Karpas-422 (cell line): ENCODE measurements at regions not wholly inside any gene's neighbourhood (a gene's known extent, or its start where the extent isn't known, plus 50 kb on each side); places are given as distances from the start of the nearest gene placed in this dataset.

ENCODE experiments used
- DNase-seq: peaks from one replicate; pipeline ENCODE4 v3.0.0-alpha.2; 2015
- H2AFZ ChIP-seq: fragments of 200-600 bp; sonication (generic); 2 replicates; pipeline ENCODE4 v1.6.1; 2014; ENCODE audit warnings: antibody characterized with exemption, low read length, mixed read lengths
- H3K27ac ChIP-seq: fragments of 200-600 bp; sonication (generic); 2 replicates; pipeline ENCODE4 v1.5.1; 2014; ENCODE audit warnings: mild to moderate bottlenecking, low read length, moderate library complexity
- H3K27me3 ChIP-seq: fragments of 200-600 bp; sonication (generic); 2 replicates; pipeline ENCODE4 v1.6.1; 2014; ENCODE audit warnings: low read length, mixed read lengths
- H3K36me3 ChIP-seq: fragments of 200-600 bp; sonication (generic); 2 replicates; pipeline ENCODE4 v1.6.1; 2014; ENCODE audit warnings: low read length, mixed read lengths; ENCODE audit not compliant: insufficient read depth
- H3K4me1 ChIP-seq: fragments of 200-600 bp; sonication (generic); 2 replicates; pipeline ENCODE4 v1.6.1; 2014; ENCODE audit warnings: mild to moderate bottlenecking, low read length, mixed read lengths
- H3K4me2 ChIP-seq: fragments of 200-600 bp; sonication (generic); 2 replicates; pipeline ENCODE4 v1.6.1; 2014; ENCODE audit warnings: low read length, low read depth, mild to moderate bottlenecking; ENCODE audit not compliant: poor library complexity, severe bottlenecking
- H3K4me3 ChIP-seq: fragments of 200-600 bp; sonication (generic); 2 replicates; pipeline ENCODE4 v1.5.1; 2014; ENCODE audit warnings: mild to moderate bottlenecking, antibody characterized with exemption, low read length, mixed read lengths
- H3K79me2 ChIP-seq: fragments of 200-600 bp; sonication (generic); 2 replicates; pipeline ENCODE4 v1.6.1; 2014; ENCODE audit warnings: mild to moderate bottlenecking, low read length, mixed read lengths
- H3K9ac ChIP-seq: fragments of 200-600 bp; sonication (generic); 2 replicates; pipeline ENCODE4 v1.6.0; 2014; ENCODE audit warnings: low read length
- H3K9me2 ChIP-seq: fragments of 200-600 bp; sonication (generic), shearing (Covaris generic); replicated peaks from 2 replicates; pipeline ENCODE4 v1.6.0; 2014; ENCODE audit warnings: mild to moderate bottlenecking, low read length, moderate library complexity; ENCODE audit not compliant: insufficient read depth
- H3K9me3 ChIP-seq: fragments of 300-700, 200-600 bp; sonication (generic); 2 replicates; pipeline ENCODE4 v1.6.1; 2014; ENCODE audit warnings: low read length, mixed read lengths
- H4K20me1 ChIP-seq: fragments of 200-600 bp; sonication (generic); 2 replicates; pipeline ENCODE4 v1.6.1; 2014; ENCODE audit warnings: mild to moderate bottlenecking, antibody characterized with exemption, low read length, low read depth; ENCODE audit not compliant: insufficient read depth

DNA sequence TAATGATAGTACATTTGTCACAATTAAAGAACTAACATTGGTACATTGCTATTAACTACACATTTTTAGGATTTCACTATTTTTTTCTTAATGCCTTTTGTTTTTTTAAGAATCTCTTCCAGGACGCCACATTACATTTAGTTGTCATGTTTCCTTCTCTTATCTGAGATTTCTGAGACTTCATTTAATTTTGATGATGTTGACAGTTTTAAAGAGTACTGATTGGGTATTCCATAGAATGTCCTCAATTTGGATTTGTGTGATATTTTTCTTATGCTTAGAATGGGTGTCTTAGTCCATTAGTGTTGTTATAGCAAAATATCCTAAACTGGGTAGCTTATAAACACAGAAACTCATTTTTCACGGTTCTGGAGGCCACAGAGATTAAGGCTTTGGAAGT, 1095.5 kb upstream of the LCORL start:
- Histone ChIP-seq H4K20me1 (no peaks in the 10 kb centered on the region), H3K79me2 (no peaks in the 10 kb centered on the region), H3K4me2 (no peak overlapping the region), H3K27me3 (no peaks in the 10 kb centered on the region), H3K36me3 (no peaks in the 10 kb centered on the region), H3K9me3 (peaks cover 23% of the 10 kb centered on the region), H3K4me3 (no peak overlapping the region), H3K27ac (no peak overlapping the region), H2AFZ (no peak overlapping the region), H3K9me2 (no peaks in the 10 kb centered on the region), H3K9ac (no peak overlapping the region), H3K4me1 (no peaks in the 10 kb centered on the region)
- no peak for DNase-seq

DNA sequence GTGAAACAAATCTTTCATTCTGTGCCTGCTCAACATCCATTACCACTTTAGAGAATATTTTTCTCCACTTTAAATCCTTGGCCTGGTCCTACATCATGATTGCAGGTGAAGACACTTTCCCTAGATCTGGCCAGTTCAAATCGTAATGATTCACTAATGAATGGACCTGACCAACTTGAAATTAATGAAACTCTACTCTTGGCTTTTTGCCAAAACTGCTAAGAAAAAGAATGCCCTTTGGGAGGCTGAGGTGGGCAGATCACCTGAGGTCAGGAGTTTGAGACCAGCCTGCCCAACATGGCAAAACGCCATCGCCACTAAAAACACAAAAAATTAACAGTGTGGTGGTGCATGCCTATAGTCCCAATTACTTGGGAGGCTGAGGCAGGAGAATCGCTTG, 1082.6 kb upstream of the LCORL start:
- Histone ChIP-seq H3K36me3 (no peaks in the 10 kb centered on the region), H3K4me3 (no peak overlapping the region), H3K9me2 (no peaks in the 10 kb centered on the region), H3K4me1 (no peaks in the 10 kb centered on the region), H2AFZ (no peak overlapping the region), H3K27ac (no peak overlapping the region), H3K9ac (no peak overlapping the region), H3K27me3 (no peaks in the 10 kb centered on the region), H3K4me2 (no peak overlapping the region), H4K20me1 (no peaks in the 10 kb centered on the region), H3K79me2 (no peaks in the 10 kb centered on the region), H3K9me3 (peaks cover 19% of the 10 kb centered on the region)
- no peak for DNase-seq

DNA sequence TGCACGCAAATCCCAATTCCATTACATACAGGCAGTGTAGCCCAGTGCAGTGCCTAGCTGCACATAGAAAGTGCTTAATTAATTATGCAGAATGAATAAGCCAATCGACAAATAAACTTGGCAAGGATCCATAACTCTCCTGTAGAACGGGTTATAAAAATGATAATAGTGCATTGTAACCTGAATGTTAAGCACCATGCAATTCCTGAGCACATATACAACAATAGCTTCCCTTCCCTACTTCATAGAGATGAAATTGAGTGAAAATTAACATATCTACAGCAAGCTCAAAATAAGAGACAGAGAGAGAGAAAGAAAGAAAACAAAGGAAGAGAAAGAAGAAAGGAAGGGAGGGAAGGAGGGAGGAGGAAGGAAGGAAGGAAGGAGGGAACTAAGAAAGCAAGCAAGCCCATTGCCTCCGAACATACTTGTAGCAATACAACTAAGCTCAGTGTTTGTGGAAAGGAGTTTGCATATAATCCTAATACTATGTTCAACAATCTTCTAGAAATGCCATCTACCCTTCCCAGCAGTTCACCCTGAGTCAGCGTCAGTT, 1074.0 kb upstream of the LCORL start:
- no peaks in the 10 kb centered on the region for H3K27me3 ChIP-seq
- no peak overlapping the region for H3K9ac ChIP-seq
- no peaks in the 10 kb centered on the region for H3K4me1 ChIP-seq
- peaks cover 6% of the 10 kb centered on the region for H3K9me3 ChIP-seq
- H3K36me3 ChIP-seq, result no peaks in the 10 kb centered on the region
- no peak overlapping the region for H3K4me2 ChIP-seq
- no peak overlapping the region for H2AFZ ChIP-seq
- no peak overlapping the region for H3K4me3 ChIP-seq
- no peak for DNase-seq
- no peaks in the 10 kb centered on the region for H3K79me2 ChIP-seq
- H3K9me2 ChIP-seq, result no peaks in the 10 kb centered on the region
- no peaks in the 10 kb centered on the region for H4K20me1 ChIP-seq
- H3K27ac ChIP-seq, result no peak overlapping the region

DNA sequence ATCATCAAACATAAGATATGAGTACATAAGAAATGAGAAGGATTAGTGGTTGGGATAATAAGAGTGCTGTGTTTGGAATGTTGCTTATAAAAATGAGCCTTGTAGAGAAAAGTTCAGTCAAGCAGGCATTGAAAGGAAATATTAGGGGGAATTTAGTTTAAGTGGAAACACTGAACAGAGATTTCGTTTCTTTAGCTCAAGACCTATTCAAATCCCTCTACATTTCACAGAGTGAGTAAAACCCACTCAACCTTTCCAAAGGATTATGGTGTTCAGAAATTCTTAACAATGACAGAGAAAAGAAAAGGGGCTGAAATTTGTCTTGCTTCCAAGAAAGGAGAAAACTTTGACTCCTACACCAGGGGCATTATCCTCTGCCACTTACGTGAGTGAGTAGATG, 1072.4 kb upstream of the LCORL start:
- Histone ChIP-seq H3K9me3 (peaks cover 15% of the 10 kb centered on the region), H4K20me1 (no peaks in the 10 kb centered on the region), H3K4me1 (no peaks in the 10 kb centered on the region), H3K4me2 (no peak overlapping the region), H3K9me2 (no peaks in the 10 kb centered on the region), H3K79me2 (no peaks in the 10 kb centered on the region), H3K27me3 (no peaks in the 10 kb centered on the region), H3K36me3 (no peaks in the 10 kb centered on the region), H2AFZ (no peak overlapping the region), H3K27ac (no peak overlapping the region), H3K4me3 (no peak overlapping the region), H3K9ac (no peak overlapping the region)
- no peak for DNase-seq

DNA sequence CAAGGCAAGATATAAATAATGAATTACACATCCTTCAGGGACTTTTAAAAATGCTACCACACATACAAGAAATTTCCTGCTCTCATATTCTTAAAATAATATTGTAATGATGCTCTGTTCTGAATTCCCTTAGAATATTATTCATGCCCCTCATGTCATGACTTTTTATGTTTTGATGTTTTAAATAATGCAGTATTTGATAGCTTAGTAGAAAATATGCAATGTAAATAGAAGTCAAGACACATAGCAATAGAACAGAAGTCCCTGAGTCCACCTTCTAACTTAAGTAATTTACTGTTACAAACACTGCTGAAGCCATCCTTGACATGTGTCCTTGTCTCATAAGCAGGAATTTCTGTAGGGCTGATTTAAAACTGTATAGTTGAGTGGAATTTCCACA, 1071.2 kb upstream of the LCORL start:
- Histone ChIP-seq H3K27ac (no peak overlapping the region), H4K20me1 (no peaks in the 10 kb centered on the region), H3K9ac (no peak overlapping the region), H3K4me2 (no peak overlapping the region), H3K4me1 (no peaks in the 10 kb centered on the region), H3K36me3 (no peaks in the 10 kb centered on the region), H3K9me3 (peaks cover 15% of the 10 kb centered on the region), H3K27me3 (no peaks in the 10 kb centered on the region), H3K9me2 (no peaks in the 10 kb centered on the region), H2AFZ (no peak overlapping the region), H3K4me3 (no peak overlapping the region), H3K79me2 (no peaks in the 10 kb centered on the region)
- no peak for DNase-seq

DNA sequence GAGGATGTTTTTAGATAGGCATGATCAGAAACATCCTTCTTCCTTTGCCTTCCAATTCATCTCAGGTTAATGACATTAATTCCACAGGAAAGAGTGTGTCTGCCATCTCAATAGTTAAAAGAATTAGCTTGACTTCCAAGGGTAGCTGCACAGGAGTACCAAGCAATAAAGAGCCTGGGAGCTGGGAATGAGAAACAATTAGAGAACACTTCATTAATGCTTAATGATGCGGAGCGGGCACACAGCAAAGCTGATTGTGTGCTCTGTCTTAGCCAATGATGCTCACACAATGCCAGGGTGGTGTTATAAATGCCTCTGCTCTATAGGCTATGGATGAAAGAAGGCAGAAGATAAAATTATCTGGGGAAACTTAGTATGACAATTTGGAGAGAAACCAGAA, 1052.5 kb upstream of the LCORL start:
- Histone ChIP-seq H3K36me3 (no peaks in the 10 kb centered on the region), H3K27ac (no peak overlapping the region), H3K4me1 (no peaks in the 10 kb centered on the region), H3K4me3 (no peak overlapping the region), H3K9ac (no peak overlapping the region), H3K79me2 (no peaks in the 10 kb centered on the region), H3K9me3 (peaks cover 19% of the 10 kb centered on the region), H3K4me2 (no peak overlapping the region), H2AFZ (no peak overlapping the region), H3K27me3 (no peaks in the 10 kb centered on the region), H3K9me2 (no peaks in the 10 kb centered on the region), H4K20me1 (no peaks in the 10 kb centered on the region)
- no peak for DNase-seq

DNA sequence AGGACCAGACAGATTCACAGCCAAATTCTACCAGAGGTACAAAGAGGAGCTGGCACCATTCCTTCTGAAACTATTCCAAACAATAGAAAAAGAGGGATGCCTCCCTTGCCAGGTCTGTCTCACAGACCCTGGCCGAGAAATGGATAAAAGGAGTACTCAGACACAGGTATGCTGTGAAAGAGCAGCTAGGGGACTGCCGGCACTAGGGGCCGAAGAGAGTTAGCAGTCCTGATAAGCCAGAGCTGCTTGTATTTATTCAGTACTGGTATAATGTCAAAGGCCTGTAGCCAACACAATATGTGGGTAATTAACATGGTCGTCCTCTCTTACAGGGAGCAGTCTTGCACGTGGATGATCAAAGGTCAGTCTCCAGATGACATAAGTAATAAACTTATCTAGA, 1042.1 kb upstream of the LCORL start:
- no peaks in the 10 kb centered on the region for H3K79me2 ChIP-seq
- no peaks in the 10 kb centered on the region for H3K27me3 ChIP-seq
- H3K4me1 ChIP-seq, result no peaks in the 10 kb centered on the region
- H3K4me3 ChIP-seq, result no peak overlapping the region
- H3K9ac ChIP-seq, result no peak overlapping the region
- DNase-seq, result no peak
- H3K9me2 ChIP-seq, result no peaks in the 10 kb centered on the region
- H3K4me2 ChIP-seq, result no peak overlapping the region
- H3K9me3 ChIP-seq, result peaks cover 9% of the 10 kb centered on the region
- no peak overlapping the region for H3K27ac ChIP-seq
- H4K20me1 ChIP-seq, result no peaks in the 10 kb centered on the region
- no peaks in the 10 kb centered on the region for H3K36me3 ChIP-seq
- H2AFZ ChIP-seq, result no peak overlapping the region

DNA sequence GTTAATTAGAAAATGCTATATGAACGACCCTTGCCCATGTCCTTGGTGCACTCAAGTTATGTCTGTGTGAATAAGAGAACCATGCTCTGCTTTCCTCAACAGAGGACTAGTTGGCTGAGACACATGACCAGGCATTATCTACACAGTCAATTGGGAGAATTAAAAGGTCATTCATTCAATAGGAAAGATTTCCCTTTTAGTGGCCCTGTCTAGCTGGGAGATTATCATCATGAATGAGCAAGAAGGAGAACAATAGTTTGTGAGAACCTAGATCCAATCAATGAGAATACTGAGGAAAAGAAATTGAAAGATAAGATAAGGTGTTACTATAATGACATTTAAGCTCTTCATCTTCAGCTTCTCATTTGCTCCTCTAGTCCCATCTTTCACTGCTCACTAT, 1033.4 kb upstream of the LCORL start:
- H3K4me2 ChIP-seq, result no peak overlapping the region
- no peak overlapping the region for H3K4me3 ChIP-seq
- no peak overlapping the region for H3K27ac ChIP-seq
- H3K4me1 ChIP-seq, result no peaks in the 10 kb centered on the region
- H2AFZ ChIP-seq, result no peak overlapping the region
- H3K36me3 ChIP-seq, result no peaks in the 10 kb centered on the region
- H3K79me2 ChIP-seq, result no peaks in the 10 kb centered on the region
- H3K9me3 ChIP-seq, result peaks cover 28% of the 10 kb centered on the region
- no peak overlapping the region for H3K9ac ChIP-seq
- H3K9me2 ChIP-seq, result no peaks in the 10 kb centered on the region
- H4K20me1 ChIP-seq, result no peaks in the 10 kb centered on the region
- no peak for DNase-seq
- no peaks in the 10 kb centered on the region for H3K27me3 ChIP-seq

DNA sequence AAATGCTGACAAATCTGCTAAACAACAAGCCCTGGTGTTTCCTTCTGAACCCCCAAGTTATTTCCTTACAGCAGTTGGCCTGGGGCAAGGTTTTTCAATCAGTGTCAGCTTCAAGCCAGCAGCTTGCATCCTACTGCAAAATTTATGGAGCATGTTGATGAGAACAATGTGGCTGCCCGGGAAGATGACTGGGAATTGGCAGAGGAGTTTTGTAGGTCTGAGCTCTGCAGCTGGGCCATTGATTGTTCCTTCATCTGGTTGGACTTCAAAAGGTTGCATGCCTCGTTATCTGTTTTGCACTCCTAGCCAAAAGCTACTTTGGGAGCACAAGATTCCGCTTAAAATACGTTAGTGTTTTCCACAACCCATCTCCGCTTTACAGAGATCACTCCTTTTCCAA, 1030.3 kb upstream of the LCORL start:
- no peak overlapping the region for H3K27ac ChIP-seq
- H3K4me2 ChIP-seq, result no peak overlapping the region
- H3K4me1 ChIP-seq, result no peaks in the 10 kb centered on the region
- no peaks in the 10 kb centered on the region for H3K27me3 ChIP-seq
- no peak overlapping the region for H2AFZ ChIP-seq
- H3K36me3 ChIP-seq, result no peaks in the 10 kb centered on the region
- H4K20me1 ChIP-seq, result no peaks in the 10 kb centered on the region
- H3K4me3 ChIP-seq, result no peak overlapping the region
- no peaks in the 10 kb centered on the region for H3K9me2 ChIP-seq
- peaks cover 29% of the 10 kb centered on the region for H3K9me3 ChIP-seq
- DNase-seq, result no peak
- no peaks in the 10 kb centered on the region for H3K79me2 ChIP-seq
- H3K9ac ChIP-seq, result no peak overlapping the region
